ENCODE measurements at regions not wholly inside any gene's neighbourhood (a gene's known extent, or its start where the extent isn't known, plus 50 kb on each side); places are given as distances from the start of the nearest gene placed in this dataset.

DNA sequence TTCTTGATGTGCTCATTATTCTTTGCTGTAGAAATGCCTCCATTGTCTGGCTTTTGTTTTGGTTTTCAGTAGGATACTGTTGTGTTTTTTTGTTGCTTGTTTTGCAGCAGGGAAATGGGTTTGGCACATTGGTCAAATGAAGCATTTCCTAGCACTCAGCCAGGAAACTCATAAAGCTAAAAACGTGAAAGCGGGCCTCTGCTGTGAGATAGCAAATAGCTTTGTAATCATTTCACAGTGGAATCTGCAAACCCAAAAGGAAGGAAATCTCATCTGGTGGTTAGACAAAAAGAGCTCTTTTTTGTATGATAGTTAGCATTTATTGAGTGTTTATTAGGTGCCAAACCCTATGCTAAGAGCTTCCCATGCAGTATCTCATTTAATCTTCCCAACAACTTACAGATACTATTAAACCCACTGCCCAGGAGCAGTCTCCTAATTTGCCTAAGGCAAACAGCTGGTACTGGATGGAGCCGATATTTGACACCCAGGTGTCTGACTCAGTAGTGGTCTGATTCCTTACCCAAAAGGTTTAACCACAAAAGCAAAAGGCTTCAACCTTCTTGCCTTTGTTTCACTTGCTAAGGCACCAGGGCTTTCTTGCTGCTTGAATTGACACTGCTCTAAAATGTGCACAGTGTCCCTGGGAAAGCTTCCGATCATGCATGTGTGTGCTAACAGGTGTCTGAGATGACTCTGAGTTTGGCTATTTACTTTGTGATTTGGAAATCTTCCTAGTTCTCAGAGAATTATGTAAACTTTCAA is 527.9 kb upstream of the MDFIC2 start:
- DNase-seq (ENCODE audit: low spot score) = no peak

DNA sequence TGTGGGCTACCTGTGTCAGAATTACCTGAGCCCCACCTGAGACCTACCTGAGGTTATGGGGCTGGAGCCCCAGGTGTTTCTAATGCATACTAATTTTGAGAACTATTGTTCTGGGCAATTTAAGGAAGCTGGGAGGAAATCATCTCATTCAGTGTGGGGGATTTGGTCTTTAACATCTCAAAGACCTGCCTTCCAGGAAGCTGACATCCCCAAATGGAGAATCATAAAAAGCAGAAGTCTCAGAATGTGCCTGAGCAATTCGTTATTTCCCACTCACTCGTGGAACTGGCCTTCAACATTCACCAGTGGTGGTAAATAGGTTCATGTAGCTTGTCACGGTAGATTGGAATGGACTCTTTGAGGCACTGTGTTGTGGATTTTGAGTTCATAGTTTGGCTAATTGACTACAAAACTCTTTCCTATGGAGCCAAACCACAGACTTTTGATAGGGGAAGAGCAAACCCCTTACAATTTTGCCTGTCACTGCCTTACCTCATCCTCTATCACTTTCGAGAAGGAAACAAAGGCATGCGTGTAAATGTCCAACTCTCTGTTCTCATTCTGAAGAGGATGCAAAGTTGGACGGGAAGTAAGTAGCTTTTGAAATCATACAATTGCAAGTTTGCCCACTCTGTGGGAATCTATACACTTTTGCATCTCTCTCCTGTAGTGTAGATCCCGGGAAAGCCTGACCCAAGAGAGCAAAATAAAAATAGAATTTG is 521.0 kb upstream of the MDFIC2 start:
- no peak for DNase-seq (ENCODE audit: low spot score)

DNA sequence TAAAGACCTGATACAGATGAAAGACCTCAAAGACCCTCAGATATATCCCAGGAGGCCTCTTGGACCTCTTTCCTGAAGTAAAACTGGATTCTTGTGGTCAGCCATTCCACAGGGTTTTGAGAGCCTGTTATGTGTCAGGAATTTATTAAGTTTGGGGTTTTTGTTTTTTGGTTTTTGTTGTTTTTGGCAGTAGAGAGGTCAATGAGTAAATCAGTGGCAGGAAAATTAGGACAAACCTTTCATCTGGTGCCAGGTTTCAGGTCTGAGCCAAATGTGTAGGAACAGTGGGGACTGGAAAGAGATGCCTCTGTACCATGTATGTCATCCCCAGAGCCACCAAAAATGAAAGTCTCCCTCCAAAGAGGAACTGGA is 520.4 kb upstream of the MDFIC2 start:
- no peak for DNase-seq (ENCODE audit: low spot score)

DNA sequence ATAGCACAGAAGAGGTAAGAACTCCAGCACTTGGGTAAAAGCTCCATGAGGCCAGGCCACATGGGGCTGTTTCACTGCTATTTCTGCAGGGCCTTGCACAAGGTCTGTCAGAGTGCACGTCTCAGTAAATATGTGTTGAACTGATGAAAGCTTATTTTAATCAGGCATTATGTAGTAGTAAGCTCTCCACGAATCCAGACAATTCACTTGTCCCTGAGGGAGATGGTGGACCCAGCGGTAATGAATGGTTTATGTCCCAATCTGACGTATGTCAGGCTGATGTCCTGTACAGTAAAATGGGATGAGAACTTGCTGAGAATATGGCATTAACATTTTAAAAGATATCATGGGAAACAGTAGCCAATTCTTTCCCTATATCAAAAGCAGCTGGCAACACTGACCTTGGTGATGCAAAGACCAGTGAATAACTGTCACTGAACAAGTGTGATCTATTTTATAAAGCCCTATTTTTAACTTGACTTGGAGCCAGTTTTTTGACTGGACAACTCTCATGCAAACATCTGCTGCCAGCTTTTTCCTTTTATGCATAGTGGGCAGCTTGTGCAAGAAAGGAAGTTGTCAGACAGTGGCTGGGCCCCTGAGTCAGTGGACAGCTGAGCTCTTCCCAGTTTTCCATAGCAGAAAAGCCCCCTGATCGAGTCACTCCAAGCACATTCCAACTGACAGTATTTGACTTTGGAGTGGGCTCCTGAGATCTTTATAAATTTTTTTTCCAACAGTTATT is 519.8 kb upstream of the MDFIC2 start:
- no peak for DNase-seq (ENCODE audit: low spot score)

DNA sequence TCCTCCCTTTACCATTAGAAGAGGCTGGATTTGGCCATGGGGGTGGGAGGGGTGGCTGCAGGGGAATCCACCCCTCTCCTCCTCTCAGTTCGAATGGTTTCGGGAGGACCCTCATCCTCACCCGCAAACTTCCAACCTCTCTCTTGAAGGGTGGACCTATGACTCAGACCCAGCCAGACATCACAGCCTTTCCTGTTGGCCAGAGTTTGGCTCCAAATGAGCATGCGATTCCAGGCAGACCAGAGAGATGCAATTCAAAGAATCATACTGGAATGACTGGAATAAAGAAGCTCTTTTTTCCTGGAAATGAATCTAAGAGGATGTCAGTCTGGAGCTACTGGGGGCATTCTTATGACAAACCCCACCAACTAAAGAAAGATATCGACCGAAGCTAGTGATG is 516.7 kb upstream of the MDFIC2 start:
- no peak for DNase-seq (ENCODE audit: low spot score)

DNA sequence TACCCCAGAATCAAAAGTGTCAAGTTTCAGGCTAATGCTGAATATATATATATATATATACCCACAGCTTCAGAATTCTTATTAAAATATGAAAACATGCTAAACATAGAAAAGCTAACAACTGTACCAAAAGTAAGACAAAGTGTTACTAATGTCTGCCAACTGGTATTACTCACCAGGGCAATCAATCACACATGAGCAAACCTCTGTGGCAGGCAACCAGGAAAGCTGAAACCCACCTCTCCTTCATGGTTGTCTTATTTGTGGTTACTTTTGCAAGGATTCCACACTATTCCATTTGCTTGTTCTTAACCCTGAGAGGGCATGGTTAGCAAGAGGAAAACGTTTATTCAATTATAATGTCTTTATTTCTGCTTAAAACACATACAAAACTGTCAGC is 512.3 kb upstream of the MDFIC2 start:
- DNase-seq (ENCODE audit: low spot score) = no peak

DNA sequence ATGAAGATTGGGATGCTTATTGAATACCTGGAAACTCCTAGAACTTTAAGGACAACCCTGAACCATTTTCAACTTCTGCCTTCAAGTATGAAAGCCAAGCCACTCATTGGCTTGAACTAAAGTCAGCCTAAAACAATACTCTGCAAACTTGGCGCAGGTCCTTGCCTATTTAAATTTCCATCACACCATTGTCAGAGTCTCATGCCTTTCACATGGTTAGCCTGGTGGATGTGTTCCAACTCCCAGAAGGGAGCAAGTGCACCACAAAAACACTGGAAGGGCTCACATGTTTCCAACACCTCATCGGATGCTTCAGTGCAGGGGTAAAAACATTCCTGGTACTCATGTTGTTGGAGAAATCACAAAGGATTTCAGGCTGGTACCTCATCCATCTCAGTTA is 511.6 kb upstream of the MDFIC2 start:
- no peak for DNase-seq (ENCODE audit: low spot score)

DNA sequence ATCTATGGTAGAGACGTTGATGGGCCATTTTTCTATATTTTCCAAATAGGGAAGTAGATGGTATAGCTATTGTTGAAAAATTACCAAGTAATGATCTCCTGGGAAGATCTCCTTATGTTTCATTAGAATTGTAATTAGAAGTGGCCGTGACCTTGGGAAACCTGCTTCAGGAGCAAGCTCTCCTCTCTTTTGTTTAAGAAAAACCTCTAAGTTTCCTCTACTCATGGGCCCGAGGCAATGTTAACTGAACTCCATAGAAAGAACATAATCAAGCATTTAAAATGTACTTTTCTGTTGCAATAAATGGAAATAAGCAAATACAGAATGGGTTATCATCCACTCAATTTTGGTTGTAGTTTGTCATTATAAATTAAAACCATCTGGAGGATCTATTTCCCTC is 511.2 kb upstream of the MDFIC2 start:
- no peak for DNase-seq (ENCODE audit: low spot score)

DNA sequence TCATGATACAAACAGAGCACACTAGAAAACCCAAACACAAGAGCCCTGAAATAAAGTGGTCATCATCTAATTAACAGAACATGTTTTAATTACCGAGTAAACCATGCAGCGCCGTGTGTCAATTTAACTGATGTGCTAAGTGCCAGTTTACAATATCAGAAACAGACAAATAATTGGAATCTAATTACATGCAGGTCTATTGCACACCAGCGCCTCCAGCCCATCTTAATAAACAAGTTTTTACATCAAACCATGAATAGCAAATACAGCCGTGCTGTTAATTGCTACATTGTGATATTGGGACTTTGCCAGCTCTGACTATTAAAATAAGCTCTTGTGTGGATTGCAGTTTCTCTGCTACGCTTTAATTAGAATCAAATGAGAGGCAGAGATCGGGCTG is 510.2 kb upstream of the MDFIC2 start:
- DNase-seq (ENCODE audit: low spot score) = no peak

DNA sequence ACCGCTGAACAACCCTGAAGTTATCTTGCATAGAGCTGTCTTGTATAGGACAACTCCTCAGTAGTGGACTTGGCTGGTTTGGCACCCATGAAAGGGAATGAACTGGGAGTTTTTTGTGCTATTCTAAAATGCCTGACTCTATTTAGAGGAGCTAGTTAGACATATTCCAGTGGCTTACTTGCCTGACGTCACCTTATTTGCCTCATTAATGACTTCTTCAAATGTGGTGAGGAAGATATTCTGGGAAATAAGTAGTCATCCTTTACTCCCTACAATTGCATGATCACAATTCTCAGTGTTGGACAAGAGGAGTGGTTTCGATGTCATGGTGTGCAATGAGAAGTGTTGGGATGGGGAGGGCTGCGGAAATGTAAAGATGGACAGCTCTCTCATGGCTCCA is 509.2 kb upstream of the MDFIC2 start:
- DNase-seq (ENCODE audit: low spot score) = no peak

DNA sequence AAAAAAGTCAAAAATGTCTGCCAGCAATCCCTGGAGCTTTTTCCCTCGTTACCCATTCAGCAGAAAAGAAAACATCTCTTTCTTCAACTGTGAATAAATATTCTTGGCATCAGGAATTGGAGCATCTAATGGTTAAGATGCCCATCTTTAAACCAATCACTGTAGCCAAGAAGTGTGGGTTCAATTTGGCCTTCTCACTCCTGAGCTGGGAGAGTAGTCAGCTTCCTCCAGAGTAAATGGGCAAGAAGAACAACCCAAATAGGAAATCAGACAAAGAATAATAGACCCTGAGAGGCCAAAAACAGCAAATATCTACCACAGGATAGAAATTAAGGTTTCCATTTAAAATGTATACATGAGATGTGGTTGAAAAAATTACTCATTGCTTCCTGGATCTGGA is 508.0 kb upstream of the MDFIC2 start:
- no peak for DNase-seq (ENCODE audit: low spot score)

DNA sequence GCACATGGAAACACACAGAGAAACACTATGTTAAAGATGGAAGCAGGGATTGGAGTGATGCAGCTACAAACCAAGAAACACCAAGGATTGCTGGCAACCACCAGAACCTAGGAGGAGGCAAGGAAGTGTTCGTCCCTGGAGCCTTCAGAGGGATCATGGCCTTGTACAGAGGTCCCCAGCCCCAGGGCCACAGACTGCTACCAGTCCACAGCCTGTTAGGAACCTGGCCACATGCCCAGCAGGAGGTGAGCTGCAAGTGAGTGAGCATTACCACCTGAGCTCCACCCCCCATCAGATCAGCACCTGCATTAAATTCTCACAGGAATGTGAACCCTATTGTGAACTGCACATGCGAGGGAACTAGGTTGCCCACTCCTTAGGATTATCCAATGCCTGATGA is 505.7 kb upstream of the MDFIC2 start:
- DNase-seq (ENCODE audit: low spot score) = no peak

DNA sequence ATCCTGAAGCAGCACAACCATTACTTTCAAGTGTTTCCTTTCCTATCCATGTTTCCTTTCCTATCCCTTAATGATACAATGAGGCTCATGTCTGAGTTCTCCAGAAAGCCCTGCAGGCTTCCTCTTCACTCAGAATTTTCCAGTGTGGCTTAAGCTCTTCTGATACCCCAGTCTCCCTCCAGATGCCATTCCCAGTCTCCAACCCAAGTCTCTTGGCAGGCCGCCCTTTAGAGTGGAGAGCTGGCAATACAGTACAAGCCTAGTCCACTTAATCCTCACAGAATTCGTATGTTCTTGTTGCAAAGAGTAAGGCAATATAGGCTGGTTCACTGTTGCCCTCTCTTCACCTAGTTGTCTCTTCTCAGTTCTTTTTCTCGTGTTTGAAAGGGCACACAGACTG is 503.9 kb upstream of the MDFIC2 start:
- DNase-seq (ENCODE audit: low spot score) = no peak

DNA sequence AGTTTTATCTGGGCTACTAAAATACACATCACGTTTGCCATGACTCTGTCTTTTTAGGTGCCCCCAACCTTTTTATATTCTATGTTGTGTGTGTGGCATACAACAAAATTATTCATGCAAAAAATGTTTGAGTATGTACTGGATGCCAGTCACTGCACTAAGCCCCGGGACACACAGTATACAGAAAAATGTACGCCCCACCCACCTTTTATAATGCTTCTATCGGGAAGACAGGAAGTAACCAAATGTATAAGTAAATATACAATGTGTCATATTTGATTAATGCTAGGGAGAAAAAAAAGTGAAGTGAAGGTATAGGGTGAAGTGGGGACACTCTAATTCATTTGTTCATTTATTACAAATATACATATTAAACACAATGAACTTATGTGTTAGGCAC is 503.4 kb upstream of the MDFIC2 start:
- no peak for DNase-seq (ENCODE audit: low spot score)

DNA sequence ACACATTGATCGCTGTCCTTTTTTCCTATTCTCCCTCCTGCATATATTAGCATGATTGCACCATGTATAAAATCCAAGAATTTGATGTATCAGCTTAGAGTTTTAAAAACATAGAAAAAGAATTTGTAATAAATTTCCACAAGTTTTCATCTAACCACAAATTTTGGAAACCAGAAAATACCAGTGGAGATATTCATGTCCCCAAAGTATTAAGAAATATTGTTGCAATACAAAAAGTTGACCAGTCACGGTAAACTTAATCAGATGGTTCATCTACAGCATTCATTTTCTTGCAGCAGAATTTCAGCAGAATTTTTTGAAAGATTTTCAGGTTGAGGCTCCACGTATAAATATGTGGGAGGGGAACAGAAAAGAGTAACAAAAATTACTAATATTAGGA is 500.9 kb upstream of the MDFIC2 start:
- no peak for DNase-seq (ENCODE audit: low spot score)

DNA sequence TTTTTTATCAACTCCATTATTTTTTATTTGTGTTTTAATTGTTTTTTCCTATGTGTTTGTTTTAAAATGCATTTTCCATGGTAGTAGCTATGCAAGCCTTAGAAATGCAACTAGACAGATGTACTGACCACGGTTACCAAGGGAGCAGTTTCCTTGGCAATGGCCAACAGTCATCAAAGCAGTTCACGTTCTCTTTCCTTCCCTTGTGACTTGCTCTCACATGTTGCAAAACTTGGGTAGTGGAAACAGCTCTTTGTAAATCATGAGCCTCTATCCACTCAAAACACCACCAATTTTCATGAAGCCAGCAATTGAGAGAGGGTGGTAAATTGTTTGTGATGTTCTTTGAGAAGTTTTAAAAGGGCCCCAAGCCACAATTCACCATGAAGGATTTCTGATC is 499.4 kb upstream of the MDFIC2 start:
- DNase-seq (ENCODE audit: low spot score) = no peak

DNA sequence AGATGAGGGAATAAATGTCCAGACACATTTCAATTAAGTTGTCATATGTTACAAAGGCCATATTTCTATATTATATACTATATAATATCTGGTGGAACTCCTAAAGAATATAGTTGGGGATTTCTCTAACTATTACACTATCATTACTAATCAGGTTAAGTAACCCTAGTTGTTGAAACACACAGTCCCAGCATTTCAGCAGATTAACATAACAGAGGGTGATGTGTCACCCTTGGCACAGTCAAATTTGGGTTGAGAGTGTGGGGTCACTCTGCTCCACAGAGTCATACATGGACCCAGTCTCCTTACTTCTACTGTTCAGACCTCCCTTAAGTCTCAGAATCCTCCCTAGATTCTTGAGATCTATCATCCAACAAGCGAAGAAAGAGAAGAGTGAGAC is 496.4 kb upstream of the MDFIC2 start:
- DNase-seq (ENCODE audit: low spot score) = no peak

DNA sequence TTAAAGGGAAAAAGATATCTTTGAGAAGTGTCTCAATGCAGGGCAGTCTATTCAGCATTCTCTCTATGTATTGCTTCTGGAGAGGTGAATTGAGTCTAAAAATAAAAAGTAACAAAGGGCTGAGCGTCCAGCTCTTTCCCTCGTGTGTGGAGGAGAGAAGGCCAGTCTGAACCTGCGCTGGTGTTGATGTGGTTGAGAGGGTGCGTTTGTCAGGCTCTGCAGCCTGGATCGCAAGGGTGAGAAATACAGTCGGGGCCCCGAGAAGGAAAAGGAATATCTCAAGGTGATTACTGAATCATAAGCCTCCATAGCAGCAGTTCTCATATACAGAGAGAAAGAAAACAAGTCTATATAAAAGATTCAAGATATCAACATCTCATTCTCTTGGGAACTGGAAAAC is 494.1 kb upstream of the MDFIC2 start:
- no peak for DNase-seq (ENCODE audit: low spot score)

DNA sequence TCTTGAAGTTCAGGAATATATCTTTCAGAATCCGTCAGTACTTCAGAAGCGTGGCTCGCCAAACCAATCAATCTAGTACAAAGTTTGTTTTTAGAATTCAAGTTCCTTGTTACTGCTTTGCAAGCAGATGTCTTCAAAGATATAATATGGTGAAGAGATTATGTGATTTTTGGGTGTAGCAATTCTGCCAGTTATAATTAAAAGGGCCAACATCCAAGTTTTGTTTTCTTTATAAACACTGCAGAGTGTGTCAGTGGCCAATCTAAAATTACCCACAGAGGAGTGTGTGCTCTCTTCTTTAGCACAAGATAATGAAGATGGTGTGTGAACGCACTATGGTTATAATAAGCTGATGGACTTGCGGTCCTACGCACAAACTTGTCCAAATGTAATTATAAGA is 493.6 kb upstream of the MDFIC2 start:
- no peak for DNase-seq (ENCODE audit: low spot score)

DNA sequence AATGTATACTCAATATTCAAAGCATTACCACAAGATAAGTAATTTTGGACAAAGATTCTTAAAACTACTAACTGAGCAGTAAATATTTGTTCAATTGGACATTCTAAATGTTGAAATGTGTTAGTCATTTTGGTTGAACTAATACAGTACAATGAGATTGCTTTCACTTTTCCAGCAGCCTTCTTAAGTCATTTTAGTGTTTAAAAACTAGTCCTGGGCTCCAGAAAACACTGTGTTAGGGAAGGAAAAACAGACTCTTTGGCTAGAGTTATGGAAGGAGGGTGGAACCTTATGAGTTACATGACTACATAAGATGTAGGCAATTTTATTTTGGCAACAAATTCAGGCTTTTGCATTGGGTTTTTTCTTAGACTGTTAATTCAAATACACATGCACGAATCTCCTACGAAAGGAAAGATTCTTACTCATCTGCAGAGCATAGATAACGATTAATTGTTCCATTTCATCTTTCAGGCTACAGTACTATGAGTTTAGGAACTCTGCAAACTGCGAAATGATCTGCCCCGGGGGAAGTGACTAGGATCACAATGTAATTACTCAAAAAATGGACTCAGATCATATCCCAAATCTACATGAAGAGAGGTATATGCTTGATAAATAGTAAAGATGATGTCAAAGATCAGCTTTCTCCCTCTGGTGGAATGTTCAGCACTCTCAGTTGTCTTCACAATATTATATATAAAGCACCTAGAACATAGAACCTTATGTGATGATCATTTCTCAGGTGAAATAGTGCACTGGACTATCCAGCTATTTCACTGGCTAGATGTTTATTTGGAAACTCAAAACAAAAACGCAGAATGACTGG is 492.8 kb upstream of the MDFIC2 start:
- DNase-seq (ENCODE audit: low spot score) = no peak

DNA sequence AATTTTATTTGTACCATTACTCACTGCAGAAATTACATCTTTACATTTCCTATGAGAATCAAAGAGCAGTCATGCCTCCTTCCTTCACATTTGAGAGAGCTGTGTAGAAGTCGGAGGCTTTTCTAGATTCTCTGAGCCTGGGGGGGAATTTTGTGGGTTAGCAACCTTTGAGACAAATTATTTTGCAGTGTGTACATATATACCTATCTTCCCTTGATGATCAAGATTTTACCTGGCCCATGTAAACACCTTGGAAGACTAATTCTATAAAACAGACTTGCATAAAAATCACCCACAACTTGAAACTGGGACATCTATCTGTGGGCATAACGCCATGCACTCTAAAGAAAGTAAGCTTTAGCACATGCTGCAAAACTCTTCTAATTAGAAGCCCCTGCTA is 491.5 kb upstream of the MDFIC2 start:
- DNase-seq (ENCODE audit: low spot score) = no peak

DNA sequence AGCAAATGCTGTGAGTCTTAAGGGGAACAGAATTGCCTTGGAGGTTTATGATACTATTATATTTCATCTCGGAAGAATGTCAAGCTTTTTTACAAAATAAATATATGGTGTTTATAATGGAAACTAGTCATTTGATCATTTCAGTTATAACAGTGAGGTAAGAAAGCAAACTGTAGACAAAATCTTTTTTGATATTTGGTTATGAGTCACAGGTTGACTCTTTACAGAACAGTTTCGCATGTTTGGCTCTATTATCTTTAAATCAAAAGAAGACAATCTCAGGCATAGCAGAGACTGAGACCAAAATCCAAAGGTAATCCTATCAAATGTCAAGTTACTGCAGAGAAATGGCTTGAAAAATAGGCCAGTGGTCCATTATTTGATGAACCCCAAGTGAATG is 490.9 kb upstream of the MDFIC2 start:
- DNase-seq (ENCODE audit: low spot score) = no peak

Measured in hematopoietic multipotent progenitor cell treated with erythropoietin and hydrocortisone succinate and interleukin-3 and kit ligand, for 17 days (in vitro differentiated cells).